Brain pericyte (primary cell): ENCODE measurements at regions not wholly inside any gene's neighbourhood (a gene's known extent, or its start where the extent isn't known, plus 50 kb on each side); places are given as distances from the start of the nearest gene placed in this dataset.

Experiments
- DNase-seq: peaks from one replicate; pipeline ENCODE4 v3.0.0-alpha.2; 2012; ENCODE audit warnings: low read depth, low spot score

DNA sequence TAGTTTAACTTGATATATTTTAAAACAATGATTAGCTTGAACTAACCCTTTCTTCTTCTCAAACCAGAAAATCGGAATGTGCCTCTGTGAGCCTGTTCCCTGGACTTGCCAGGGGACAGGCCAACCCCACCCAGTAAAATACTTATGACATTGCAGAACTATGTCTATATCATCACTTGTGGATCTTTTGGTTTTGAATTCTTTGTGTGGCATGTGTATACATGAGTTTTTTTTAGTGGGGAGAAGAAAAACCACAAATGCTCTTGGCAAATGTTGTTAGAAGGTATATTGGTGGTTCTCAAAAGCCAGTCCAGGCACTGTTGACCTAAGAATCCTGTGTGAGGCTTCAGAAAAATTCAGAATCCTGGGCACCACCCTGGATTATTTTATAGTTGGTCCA, 347.4 kb downstream of the SIPA1L2 start:
- no peak for DNase-seq

DNA sequence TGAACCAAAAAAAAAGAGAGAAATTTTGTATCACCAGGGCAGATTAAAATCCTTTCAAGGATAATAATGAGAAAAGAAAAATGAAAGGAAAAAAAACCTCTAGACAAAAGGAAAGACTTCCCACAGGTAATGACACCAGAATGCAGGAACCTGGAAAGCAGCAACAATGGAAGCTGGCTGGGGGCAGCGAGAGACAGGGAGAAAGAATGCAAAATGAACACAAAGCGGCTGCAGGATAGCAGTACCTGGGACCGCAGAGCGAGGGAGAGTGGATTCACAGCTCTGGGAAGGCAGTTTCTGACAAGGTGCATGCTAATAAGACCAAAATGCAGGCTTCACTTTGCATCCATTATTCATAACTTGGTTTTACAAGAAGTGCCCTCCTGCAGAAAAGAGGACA, 349.0 kb downstream of the SIPA1L2 start:
- DNase-seq: no peak

DNA sequence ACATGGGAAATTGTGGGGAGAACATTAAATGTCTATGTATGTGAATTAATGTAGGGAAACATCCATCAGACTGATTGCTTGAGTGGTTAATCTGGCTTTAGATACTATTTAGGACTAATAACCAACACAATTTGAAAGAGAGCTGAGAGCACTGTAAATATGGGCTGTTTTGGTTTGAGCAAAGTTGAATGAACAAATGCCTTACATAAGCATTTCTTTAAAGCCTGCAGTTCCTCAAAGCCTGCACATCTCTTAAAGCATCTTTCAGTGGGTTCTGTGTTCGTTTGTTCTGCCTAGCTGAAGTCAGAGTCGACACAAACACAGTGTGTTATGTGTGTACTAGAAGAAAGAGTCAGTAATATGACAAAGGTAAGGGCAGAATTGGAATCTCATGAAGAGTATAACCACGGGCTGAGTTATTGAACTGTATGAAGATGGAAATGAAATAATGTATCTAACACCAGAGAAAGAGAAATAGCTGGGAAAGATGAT, 350.0 kb downstream of the SIPA1L2 start:
- no peak for DNase-seq

DNA sequence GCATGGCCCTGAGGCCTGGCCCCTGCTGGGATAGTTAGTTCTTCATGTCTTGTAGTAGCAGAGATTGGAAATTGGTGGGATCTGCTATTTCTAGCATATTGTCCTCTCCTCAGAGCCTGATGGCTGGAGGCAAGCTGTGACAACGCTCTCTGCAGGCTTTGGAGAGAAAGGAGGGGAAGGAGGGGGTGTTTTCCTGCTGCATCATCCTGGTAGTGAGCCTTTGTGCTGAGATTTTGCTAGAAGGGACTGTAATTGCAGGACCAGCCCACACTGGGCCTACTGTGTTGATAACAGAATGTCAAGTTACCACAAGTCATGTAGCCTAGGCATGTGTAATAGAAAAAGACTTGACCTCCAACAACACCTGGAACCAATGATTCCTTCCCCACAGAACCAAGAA, 351.0 kb downstream of the SIPA1L2 start:
- no peak for DNase-seq

DNA sequence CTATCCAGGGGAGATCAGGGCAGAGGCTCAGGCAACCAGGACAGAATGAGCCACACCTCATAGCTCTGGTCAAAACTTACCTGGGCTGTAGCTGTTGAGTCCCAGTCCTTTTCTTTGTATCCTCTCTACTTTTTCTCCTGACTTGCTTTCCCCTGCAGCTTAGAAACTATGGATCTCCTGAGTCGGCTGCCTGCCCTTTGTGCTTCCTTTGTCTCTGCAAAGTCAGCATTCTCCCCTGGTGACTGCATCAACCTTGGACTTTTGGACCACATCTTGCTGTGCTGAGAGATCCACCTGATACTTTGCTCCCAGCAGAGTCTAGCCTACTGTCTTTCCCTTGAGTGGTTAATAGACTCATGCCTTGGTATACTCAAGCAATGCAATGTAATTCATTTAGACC, 353.3 kb downstream of the SIPA1L2 start:
- DNase-seq: no peak

DNA sequence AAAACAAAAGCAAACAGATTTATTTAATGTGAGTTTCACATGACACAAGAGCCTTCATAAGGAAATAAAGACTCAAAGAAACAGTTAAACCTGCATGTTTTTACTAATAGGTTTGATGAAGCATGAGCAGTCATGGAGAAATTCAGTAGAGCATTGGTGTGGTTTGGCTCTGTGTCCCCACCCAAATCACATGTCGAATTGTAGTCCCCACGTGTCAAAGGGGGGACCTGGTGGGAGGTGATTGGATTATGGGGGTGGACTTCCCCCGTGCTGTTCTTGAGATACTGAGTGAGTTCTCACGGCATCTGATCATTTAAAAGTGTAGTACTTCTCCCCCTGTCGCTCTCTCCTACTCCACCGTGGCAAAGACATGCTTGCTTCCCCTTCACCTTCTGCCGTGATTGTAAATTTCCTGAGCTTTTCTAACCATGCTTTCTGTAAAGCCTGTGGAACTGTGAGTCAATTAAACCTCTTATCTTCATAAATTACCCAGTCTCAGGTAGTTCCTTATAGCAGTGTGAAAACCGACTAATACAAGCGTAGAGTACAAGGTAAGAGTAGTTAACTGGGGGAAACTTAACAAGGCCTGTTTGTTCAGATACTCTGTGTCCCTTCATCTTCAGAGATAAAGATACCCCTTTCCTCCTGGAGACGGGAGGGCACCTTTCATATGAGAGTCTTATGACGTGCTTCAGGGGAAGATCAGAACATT, 354.8 kb downstream of the SIPA1L2 start:
- DNase-seq: no peak

DNA sequence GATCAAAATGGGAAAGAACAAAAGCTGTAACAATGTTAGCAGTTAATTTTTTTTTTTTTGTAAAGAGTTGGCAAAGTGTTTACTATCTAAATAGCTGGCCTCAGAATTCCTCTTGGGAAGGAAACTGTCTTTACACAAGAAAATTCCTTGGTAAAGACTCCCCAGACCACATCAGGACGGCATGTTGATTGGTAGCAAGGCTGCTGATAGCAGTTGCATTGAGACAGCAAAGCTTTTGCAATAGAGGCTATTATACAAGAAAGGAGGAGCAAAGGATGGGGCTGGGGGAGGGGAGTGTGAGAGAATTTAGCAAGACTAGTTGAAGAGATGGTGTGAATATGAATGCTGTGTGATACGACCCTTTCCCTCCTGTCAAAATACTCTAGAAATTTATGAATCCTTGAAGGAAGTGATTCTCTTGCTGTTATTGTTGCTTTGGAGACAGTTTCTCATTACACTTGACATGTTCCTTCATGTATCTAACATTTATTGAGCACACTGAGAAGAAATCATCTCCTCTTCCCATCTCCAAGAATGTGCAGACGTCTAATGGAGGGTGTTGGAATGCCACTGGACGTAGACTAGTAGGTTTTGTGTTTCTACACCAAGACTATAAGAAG, 355.6 kb downstream of the SIPA1L2 start:
- no peak for DNase-seq

DNA sequence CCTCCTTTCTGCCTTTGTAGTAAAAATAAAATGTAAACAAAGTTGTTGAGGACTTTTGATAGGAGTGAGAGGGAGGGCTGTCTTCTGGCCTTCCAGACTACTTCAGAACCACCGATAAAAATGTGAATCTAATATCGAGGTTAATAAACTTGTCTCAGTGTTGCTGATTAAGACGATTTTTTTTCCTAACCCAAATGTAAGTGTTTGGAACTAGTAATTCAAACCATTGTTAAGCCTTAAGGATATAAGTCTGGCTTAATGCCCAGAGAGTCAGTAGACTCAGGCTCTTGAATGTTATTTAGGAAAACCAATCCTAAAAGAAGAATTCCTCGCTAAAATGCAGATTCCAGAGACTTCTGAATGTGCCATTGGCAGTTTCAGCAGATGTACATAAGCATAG, 356.9 kb downstream of the SIPA1L2 start:
- no peak for DNase-seq

DNA sequence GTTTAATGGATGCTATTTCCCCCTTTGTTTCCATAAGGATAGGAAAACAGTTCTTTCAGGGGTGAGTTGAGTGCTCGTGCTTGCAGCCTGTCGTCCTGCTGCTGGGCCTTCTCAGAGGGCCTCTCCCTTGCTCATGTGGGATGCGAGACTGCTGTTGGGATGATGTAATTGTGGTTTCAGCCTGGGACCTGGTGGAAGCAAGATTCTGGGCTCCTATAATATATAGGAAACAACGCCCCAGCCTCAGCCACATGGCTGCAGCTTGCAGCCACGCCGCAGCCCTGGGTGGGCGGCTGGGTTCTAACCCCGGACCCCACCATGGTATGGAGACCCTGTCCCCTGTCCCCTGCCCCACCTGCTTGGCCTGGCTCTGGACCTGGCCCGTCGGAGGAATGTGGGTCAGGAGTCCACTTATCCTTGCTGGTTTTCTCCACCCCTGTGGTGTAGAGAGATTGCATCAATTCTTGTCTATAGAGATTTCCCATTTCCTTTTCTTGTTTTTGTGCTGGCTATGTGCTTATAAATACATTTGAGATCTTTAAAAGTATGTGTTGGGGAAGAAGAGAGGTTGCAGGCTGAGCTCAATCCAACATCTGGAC, 357.8 kb downstream of the SIPA1L2 start:
- no peak for DNase-seq

DNA sequence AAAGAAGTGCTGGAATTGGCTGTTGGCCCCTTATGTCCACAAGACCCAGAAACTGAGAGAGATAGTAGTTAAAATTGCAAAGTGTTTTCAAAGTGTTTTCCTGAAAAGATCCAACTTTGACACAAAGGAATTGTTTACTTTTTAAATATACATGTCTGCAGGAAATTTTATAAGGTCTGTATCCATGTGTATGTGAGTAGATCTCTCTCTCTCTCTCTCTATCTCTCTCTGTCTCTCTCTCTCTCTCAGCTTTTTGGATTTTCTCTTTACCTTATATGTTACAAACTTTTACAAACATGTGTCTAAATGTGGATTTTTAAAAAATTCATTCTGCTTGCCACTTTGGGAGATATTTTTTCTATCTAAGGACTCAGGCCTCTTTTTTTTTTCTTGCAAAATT, 358.6 kb downstream of the SIPA1L2 start:
- DNase-seq: no peak

DNA sequence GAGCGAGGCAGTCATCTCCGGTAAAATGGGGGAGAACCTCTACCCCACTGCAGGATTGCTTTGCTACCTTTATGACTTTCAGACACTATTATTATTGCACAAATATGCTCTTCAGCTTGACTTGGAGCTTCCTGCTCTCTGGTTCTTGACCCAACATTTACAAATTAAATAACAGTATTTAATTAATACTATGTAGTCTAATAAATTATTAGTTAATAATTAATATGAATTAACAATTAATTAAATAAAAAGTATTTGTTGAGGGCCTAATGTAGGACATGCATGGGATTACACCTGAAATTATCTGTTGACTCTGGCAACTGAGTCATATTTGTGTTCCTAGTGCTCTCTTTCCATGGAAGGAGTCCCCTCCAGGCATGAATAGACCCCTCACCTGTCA, 359.9 kb downstream of the SIPA1L2 start:
- no peak for DNase-seq

DNA sequence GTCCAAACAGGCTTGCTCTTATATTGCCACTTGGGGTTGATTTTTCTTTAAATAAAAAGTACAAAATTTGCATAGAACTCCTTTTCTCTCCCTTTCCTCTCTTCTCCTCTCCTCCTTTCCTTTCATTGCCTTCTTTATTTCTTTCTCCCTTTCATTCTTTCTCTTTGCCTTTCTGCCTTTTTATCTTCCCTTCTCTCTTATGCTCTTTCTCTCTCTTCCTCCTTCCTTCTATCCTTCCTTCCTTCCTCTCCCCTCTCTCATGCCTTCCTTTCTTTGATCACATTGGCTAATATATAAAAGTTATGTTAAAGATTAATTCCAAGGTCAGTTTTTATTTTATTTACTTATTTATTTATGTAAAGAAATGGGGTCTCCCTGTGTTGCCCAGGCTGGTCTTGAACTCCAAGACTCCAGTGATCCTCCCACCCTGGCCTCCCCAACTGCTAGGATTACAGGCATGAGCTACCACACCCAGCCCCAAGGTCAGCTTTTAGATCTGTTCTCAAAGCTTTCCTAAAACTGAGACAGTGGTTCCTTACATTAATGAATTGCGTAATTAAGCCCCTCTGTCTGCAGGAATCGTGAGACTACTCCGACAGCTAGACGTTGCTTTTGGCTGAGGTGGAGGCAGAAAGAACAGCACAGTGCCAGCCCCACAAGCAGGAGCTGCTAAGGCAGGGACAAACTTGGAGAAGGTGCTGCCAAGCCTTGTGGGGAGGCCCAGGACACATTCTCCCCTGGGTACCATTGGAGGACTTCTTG, 361.9 kb downstream of the SIPA1L2 start:
- DNase-seq: no peak

DNA sequence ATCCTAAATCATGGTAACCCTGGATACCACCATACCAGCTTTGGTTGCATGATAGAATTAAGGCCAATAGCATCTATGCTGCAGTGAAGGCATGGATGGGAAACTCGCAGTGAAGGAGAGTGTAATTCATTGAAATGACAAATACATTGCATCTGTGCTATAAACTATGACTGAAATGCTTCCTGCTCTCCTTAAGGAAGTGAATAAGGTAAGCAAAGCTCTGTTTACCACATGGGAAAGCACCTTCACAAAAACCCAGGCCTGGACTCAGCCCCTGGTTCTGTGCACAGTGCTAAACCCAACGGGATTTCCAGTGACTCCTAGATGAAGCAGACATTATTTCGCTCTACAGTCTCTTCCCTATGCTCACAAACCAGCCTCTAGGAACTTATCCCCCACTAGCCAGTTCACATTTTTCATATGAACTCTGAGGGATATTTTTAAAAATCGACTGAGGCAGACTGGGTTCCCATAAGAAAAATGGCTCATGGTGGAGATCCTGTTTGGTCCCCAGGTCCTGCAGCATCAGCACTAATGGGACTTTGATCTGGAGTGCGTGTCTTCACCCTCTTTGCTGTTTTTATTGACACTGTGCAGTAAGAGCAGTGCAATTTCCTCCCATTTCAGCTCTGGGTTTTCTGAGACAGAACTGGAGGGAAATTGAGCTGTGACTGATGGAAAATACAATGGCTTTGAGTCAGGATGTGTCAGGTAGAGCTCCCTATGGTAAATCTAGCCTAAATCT, 362.7 kb downstream of the SIPA1L2 start:
- DNase-seq: no peak

DNA sequence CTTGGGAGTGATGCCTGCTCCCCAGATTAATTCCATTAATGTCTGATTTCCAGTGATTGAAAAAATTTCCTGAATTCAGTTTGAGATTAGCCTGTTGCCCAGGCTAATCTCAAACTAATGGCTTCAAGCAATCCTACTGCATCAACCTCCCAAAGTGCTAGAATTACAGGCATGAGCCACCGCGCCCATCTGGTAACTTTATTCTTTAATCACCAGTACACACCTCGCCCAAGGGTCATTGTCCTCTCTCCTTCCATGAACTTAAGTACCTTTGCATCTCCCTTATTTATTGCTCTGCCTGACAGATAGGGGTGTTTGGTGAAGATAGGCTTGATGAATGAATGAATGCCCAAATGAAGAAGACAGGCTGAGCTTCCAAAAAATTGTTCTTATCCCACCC, 366.5 kb downstream of the SIPA1L2 start:
- no peak for DNase-seq

DNA sequence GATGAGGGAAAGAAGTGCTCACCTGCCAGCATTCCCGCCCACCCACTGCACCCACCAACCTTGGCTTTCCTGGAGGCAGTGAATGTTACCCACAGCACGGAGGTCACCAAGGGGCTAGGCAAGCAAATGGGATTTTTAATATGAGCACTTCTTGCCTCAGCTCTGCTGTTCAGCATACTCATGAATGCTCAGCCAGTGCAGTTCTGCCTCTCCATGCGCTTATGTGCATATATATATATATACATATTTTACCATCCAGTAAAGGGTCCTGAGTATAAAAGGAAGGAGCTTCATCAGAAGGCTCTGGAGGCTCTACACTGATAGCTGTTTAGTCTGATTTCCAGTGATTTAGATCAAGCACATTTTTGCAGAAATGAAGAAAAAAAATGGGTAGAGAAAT, 366.9 kb downstream of the SIPA1L2 start:
- no peak for DNase-seq

DNA sequence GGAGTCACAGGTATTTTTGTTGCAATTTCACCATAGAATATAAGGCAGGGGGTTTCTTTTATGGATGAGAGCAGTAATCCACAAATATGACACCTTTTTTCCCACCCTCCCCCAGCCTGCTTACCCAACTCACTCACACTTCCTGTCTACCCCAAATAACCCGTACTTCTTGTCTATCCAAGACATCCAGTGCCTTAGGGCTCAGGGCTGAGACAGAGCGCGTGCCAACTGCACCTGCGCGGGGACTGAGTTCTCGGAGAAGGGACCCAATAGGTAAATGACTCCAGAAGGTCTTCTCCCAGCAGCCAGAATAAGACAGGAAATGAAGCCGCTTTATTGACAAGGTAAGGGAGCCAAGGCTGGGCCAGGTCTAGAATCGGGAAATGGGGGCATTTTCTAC, 369.1 kb downstream of the SIPA1L2 start:
- no peak for DNase-seq

DNA sequence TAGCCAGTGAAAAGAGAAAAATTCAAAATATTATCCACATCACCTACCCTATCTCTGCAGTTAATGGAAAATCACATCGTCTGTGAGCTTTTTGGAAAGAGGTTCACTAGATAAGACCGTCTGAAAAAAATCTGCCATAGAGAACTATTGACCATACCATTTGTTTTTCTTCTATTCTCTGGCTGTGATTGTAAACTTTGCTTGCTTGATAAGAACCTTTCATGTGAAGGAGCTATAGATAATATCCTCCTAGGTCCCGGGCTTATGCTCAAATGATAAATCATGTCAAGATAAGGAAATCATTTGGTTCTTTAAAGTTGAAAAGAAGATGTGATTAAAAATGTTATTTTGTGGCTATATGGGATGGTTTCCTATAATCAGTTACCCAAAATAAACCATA, 369.9 kb downstream of the SIPA1L2 start:
- DNase-seq: no peak

DNA sequence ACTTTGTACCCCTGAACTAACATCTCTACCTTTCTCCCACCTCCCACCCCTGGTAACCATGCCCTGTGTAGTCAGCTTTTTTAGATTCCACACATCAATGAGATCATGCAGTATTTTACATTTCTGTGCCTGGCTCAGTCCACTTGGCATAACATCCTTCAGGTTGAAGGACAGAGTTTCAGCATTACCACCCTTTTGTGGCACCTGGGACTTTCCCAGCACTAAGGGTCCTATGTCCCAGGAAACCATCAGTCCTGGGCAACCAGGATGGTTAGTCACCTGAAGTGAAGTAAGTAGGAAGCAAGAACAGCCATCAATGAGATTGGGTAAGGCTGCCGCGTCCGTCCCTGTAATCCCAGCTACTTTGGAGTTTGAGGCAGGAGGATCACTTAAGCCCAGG, 370.6 kb downstream of the SIPA1L2 start:
- no peak for DNase-seq

DNA sequence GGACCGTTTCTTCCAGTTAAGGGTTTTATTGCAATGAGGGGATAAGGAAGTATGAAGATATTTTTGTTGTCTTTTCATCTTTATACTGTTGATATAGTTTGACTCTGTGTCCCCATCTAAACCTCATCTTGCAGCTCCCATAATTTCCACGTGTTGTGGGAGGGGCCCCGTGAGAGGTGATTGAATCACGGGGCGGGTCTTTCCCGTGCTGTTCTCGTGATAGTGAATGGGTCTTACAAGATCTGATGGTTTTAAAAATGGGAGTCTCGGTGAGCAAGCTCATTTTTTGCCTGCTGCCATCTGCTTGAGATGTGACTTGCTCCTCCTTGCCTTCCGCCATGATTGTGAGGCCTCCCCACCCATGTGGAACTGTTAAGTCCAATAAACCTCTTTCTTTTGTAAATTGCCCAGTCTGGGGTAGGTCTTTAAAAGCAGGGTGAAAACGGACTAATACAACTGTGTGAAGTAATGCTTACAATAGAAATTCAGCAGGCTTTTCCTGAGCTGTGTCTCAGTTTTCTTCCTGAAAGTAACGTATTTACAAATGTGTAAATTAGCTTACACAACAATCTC, 377.3 kb downstream of the SIPA1L2 start:
- no peak for DNase-seq

DNA sequence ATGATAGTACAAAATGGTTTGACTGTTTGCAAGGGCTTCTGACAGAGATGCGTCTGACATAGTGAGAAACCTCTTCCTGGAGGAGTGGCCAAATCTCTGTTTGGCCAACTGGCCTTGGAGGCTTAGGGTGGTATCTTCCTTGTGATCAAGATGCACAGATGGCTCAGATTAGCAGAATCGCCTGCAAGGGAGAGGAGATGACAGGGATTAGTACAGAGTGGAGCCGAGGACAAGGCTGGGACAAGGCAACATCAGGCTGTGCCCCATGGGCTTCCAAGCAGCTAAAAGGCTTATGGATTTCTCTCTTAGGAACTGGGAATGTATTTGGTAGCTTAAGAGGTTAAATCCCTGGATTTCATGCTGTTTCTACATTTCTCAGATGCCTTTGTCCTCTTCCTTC, 379.1 kb downstream of the SIPA1L2 start:
- DNase-seq: no peak
